Activated CD4-positive, alpha-beta memory T cell treated with anti-CD3 and anti-CD28 coated beads for 36 hours (primary cell): ENCODE measurements at regions not wholly inside any gene's neighbourhood (a gene's known extent, or its start where the extent isn't known, plus 50 kb on each side); places are given as distances from the start of the nearest gene placed in this dataset.
"Not testable (repeated sequence)": the region's sequence is repeated elsewhere in the genome, so short reads cannot be mapped to it uniquely, and the experiment has no call there.

Source experiments
- CTCF ChIA-PET: fragments of 350-600 bp; sonication (Branson Sonifier 250); formaldehyde crosslinking; loops from one replicate; lab custom pipeline; 2021; ENCODE audit warnings: antibody characterized with exemption, inconsistent platforms; lab: Charles Lee
- POLR2A ChIA-PET: fragments of 350-600 bp; sonication (Branson Sonifier 250); formaldehyde crosslinking; loops from one replicate; lab custom pipeline; 2021; ENCODE audit warnings: antibody characterized with exemption; lab: Charles Lee
- DNase-seq: peaks from one replicate; pipeline ENCODE4 v3.0.0-alpha.2; 2020
- H3K27ac Mint-ChIP-seq: one replicate; pipeline ENCODE4 v1.8.0; 2021; ENCODE audit warnings: mixed read lengths
- H3K27me3 Mint-ChIP-seq: one replicate; pipeline ENCODE4 v1.8.0; 2021; ENCODE audit warnings: mixed read lengths
- H3K36me3 Mint-ChIP-seq: one replicate; pipeline ENCODE4 v1.8.0; 2021; ENCODE audit warnings: mixed read lengths
- H3K4me1 Mint-ChIP-seq: one replicate; pipeline ENCODE4 v1.8.0; 2021; ENCODE audit warnings: low read depth, mixed read lengths
- H3K4me3 Mint-ChIP-seq: one replicate; pipeline ENCODE4 v1.8.0; 2021; ENCODE audit warnings: mild to moderate bottlenecking, mixed read lengths
- H3K9me3 Mint-ChIP-seq: one replicate; pipeline ENCODE4 v1.8.0; 2021; ENCODE audit warnings: mixed read lengths
- intact Hi-C: fragments of 100-400 bp; cut with micrococcal nuclease; formaldehyde crosslinking; loops from one replicate; pipeline ENCODE4 v1.15.1; 2023

GRCh38 chr16:29222615-29223014 lies 183.9 kb downstream of the NPIPB11 start:
- H3K27ac Mint-ChIP-seq, intact Hi-C loops, H3K4me3 Mint-ChIP-seq, DNase-seq, POLR2A ChIA-PET, CTCF ChIA-PET, H3K27me3 Mint-ChIP-seq: not testable (repeated sequence)
- Mint-ChIP-seq H3K4me1 (peaks cover 10% of the 10 kb centered on the region), H3K36me3 (peaks cover 16% of the 10 kb centered on the region), H3K9me3 (peaks cover 15% of the 10 kb centered on the region)

- Mint-ChIP-seq H3K9me3 (peaks cover 15% of the 10 kb centered on the region), H3K36me3 (peaks cover 19% of the 10 kb centered on the region)
- H3K4me3 Mint-ChIP-seq, CTCF ChIA-PET, H3K4me1 Mint-ChIP-seq, DNase-seq, POLR2A ChIA-PET, intact Hi-C loops, H3K27ac Mint-ChIP-seq, H3K27me3 Mint-ChIP-seq: not testable (repeated sequence)
Measured at GRCh38 chr16:29222008-29222407, 184.5 kb downstream of the NPIPB11 start.

- H3K27me3 Mint-ChIP-seq, H3K4me3 Mint-ChIP-seq, CTCF ChIA-PET, DNase-seq, H3K4me1 Mint-ChIP-seq, intact Hi-C loops, H3K27ac Mint-ChIP-seq, POLR2A ChIA-PET: not testable (repeated sequence)
- peaks cover 19% of the 10 kb centered on the region for H3K36me3 Mint-ChIP-seq
- peaks cover 15% of the 10 kb centered on the region for H3K9me3 Mint-ChIP-seq
Measured at GRCh38 chr16:29221281-29221955, 185.1 kb downstream of the NPIPB11 start.

GRCh38 chr16:29220647-29221191 lies 185.8 kb downstream of the NPIPB11 start:
- H3K9me3 Mint-ChIP-seq, result peaks cover 15% of the 10 kb centered on the region
- H3K4me1 Mint-ChIP-seq, H3K4me3 Mint-ChIP-seq, DNase-seq, intact Hi-C loops, H3K27me3 Mint-ChIP-seq, POLR2A ChIA-PET, CTCF ChIA-PET, H3K27ac Mint-ChIP-seq: not testable (repeated sequence)
- peaks cover 19% of the 10 kb centered on the region for H3K36me3 Mint-ChIP-seq

- DNase-seq, H3K27ac Mint-ChIP-seq, H3K27me3 Mint-ChIP-seq, H3K4me1 Mint-ChIP-seq, CTCF ChIA-PET, intact Hi-C loops, POLR2A ChIA-PET, H3K4me3 Mint-ChIP-seq: not testable (repeated sequence)
- peaks cover 19% of the 10 kb centered on the region for H3K36me3 Mint-ChIP-seq
- H3K9me3 Mint-ChIP-seq, result peaks cover 15% of the 10 kb centered on the region
Measured at GRCh38 chr16:29219966-29220646, 186.4 kb downstream of the NPIPB11 start.

- DNase-seq, H3K27me3 Mint-ChIP-seq, H3K4me1 Mint-ChIP-seq, intact Hi-C loops, POLR2A ChIA-PET, CTCF ChIA-PET, H3K4me3 Mint-ChIP-seq, H3K27ac Mint-ChIP-seq: not testable (repeated sequence)
- Mint-ChIP-seq H3K9me3 (peaks cover 15% of the 10 kb centered on the region), H3K36me3 (peaks cover 19% of the 10 kb centered on the region)
Measured at GRCh38 chr16:29219562-29219961, 186.9 kb downstream of the NPIPB11 start.

- CTCF ChIA-PET, H3K27ac Mint-ChIP-seq, DNase-seq, POLR2A ChIA-PET, H3K4me1 Mint-ChIP-seq, H3K27me3 Mint-ChIP-seq, intact Hi-C loops, H3K4me3 Mint-ChIP-seq: not testable (repeated sequence)
- Mint-ChIP-seq H3K9me3 (peaks cover 15% of the 10 kb centered on the region), H3K36me3 (peaks cover 19% of the 10 kb centered on the region)
Measured at GRCh38 chr16:29218649-29219048, 187.9 kb downstream of the NPIPB11 start.

GRCh38 chr16:29218171-29218570 lies 188.3 kb downstream of the NPIPB11 start:
- CTCF ChIA-PET, H3K27me3 Mint-ChIP-seq, H3K27ac Mint-ChIP-seq, DNase-seq, POLR2A ChIA-PET, H3K4me3 Mint-ChIP-seq, intact Hi-C loops, H3K4me1 Mint-ChIP-seq: not testable (repeated sequence)
- Mint-ChIP-seq H3K36me3 (peaks cover 18% of the 10 kb centered on the region), H3K9me3 (peaks cover 15% of the 10 kb centered on the region)

- Mint-ChIP-seq H3K36me3 (peaks cover 18% of the 10 kb centered on the region), H3K9me3 (peaks cover 11% of the 10 kb centered on the region)
- H3K27ac Mint-ChIP-seq, DNase-seq, POLR2A ChIA-PET, intact Hi-C loops, H3K4me1 Mint-ChIP-seq, H3K27me3 Mint-ChIP-seq, CTCF ChIA-PET, H3K4me3 Mint-ChIP-seq: not testable (repeated sequence)
Measured at GRCh38 chr16:29217752-29218126, 188.8 kb downstream of the NPIPB11 start.

GRCh38 chr16:29217104-29217751 lies 189.3 kb downstream of the NPIPB11 start:
- POLR2A ChIA-PET, H3K27ac Mint-ChIP-seq, H3K4me3 Mint-ChIP-seq, H3K27me3 Mint-ChIP-seq, H3K4me1 Mint-ChIP-seq, intact Hi-C loops, CTCF ChIA-PET, DNase-seq: not testable (repeated sequence)
- Mint-ChIP-seq H3K36me3 (peaks cover 18% of the 10 kb centered on the region), H3K9me3 (peaks cover 10% of the 10 kb centered on the region)

GRCh38 chr16:29213770-29214169 lies 192.7 kb downstream of the NPIPB11 start:
- H3K4me3 Mint-ChIP-seq, H3K9me3 Mint-ChIP-seq, CTCF ChIA-PET, H3K4me1 Mint-ChIP-seq, H3K27ac Mint-ChIP-seq, H3K27me3 Mint-ChIP-seq, DNase-seq, POLR2A ChIA-PET, intact Hi-C loops: not testable (repeated sequence)
- H3K36me3 Mint-ChIP-seq, result peaks cover 15% of the 10 kb centered on the region

GRCh38 chr16:29213251-29213650 lies 193.3 kb downstream of the NPIPB11 start:
- CTCF ChIA-PET, H3K4me3 Mint-ChIP-seq, H3K4me1 Mint-ChIP-seq, H3K27me3 Mint-ChIP-seq, intact Hi-C loops, POLR2A ChIA-PET, H3K9me3 Mint-ChIP-seq, DNase-seq, H3K27ac Mint-ChIP-seq: not testable (repeated sequence)
- H3K36me3 Mint-ChIP-seq, result peaks cover 14% of the 10 kb centered on the region
